WTC11 (cell line): ENCODE measurements at regions not wholly inside any gene's neighbourhood (a gene's known extent, or its start where the extent isn't known, plus 50 kb on each side); places are given as distances from the start of the nearest gene placed in this dataset.

Experiments
- CTCF ChIP-seq: fragments of 200-600 bp; IDR thresholded peaks from 2 replicates; pipeline ENCODE4 v1.8.0; 2022; ENCODE audit warnings: antibody characterized with exemption
- JUN ChIP-seq: sonication (generic); formaldehyde crosslinking; IDR thresholded peaks from 2 replicates; pipeline ENCODE4 v1.8.0; 2023; ENCODE audit warnings: mild to moderate bottlenecking, missing genetic modification reagents

- TF ChIP-seq CTCF (no peak), JUN (CRISPR knock-in tag) (no peak)
These were observed 755.5 kb downstream of the STIM2 start for GRCh38 chr4:27616166-27616565.
